Activated CD4-positive, alpha-beta T cell treated with anti-CD3 and anti-CD28 coated beads, Interleukin-2, amount 10 ng/mL, durations not matched to agents 24 days and 14 days (primary cell): ENCODE measurements at regions not wholly inside any gene's neighbourhood (a gene's known extent, or its start where the extent isn't known, plus 50 kb on each side); places are given as distances from the start of the nearest gene placed in this dataset.

Source experiments
- DNase-seq: peaks from one replicate; pipeline ENCODE4 v3.0.0; 2022
- H3K27ac Mint-ChIP-seq: one replicate; pipeline ENCODE4 v1.8.0; 2022; ENCODE audit warnings: mild to moderate bottlenecking, mixed read lengths
- H3K27me3 Mint-ChIP-seq: one replicate; pipeline ENCODE4 v1.8.0; 2022; ENCODE audit warnings: mixed read lengths
- H3K36me3 Mint-ChIP-seq: one replicate; pipeline ENCODE4 v1.8.0; 2022; ENCODE audit warnings: low read depth, mild to moderate bottlenecking, mixed read lengths
- H3K4me1 Mint-ChIP-seq: one replicate; pipeline ENCODE4 v1.8.0; 2021; ENCODE audit warnings: mixed read lengths
- H3K4me3 Mint-ChIP-seq: one replicate; pipeline ENCODE4 v1.8.0; 2022; ENCODE audit warnings: mild to moderate bottlenecking, moderate library complexity, mixed read lengths
- H3K9me3 Mint-ChIP-seq: one replicate; pipeline ENCODE4 v1.8.0; 2021; ENCODE audit warnings: mixed read lengths
- intact Hi-C: fragments of 100-400 bp; cut with micrococcal nuclease; formaldehyde crosslinking; loops from one replicate; pipeline ENCODE4 v1.15.1; 2023

DNA sequence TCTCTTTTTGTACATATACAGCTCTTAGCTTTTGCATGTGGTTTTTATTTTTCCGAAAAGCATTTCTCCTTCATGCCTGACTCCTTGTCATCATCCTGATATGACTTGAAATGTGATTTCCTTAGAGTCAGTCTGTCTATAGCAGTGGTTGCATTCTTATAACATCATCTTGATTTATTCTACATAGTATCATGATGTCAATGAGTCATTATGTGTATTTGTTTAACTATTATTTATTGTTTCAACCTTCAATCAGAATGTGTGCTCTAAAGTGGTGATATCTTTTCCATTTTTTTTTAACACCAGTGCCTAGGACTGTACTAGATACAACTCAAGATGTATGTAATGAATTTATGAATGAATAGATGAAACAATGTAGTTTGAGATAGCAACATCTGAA is 354.9 kb upstream of the CDH8 start:
- Mint-ChIP-seq H3K27me3 (no peaks in the 10 kb centered on the region), H3K4me1 (no peaks in the 10 kb centered on the region), H3K27ac (no peak overlapping the region), H3K4me3 (no peak overlapping the region), H3K9me3 (peaks cover 18% of the 10 kb centered on the region), H3K36me3 (no peaks in the 10 kb centered on the region)
- intact Hi-C loops, result no loop called here
- DNase-seq, result no peak

GRCh38 chr16:62390214-62390613 is 354.0 kb upstream of the CDH8 start:
- no peaks in the 10 kb centered on the region for H3K36me3 Mint-ChIP-seq
- intact Hi-C loops, result no loop called here
- H3K9me3 Mint-ChIP-seq, result peaks cover 18% of the 10 kb centered on the region
- no peak overlapping the region for H3K27ac Mint-ChIP-seq
- DNase-seq, result no peak
- H3K4me1 Mint-ChIP-seq, result no peaks in the 10 kb centered on the region
- H3K27me3 Mint-ChIP-seq, result no peaks in the 10 kb centered on the region
- no peak overlapping the region for H3K4me3 Mint-ChIP-seq

DNA sequence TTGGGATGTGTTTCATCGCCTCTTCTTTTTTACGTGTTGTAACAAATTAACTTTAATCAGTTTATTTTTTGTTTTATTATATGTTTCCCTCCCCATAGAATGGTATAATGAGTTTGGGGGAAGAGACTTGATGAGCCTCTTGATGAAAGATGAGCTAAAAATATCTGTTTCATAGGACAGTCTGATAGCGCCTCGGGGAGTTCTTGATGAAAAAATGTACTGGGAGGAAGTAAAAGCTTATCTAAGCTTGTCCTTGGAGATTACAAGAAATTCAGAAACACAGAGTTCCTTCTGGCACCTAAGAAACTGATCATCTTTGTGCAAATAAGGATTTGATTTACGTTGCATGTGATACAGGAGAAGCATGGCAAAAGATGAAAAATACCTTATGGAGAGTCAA is 350.2 kb upstream of the CDH8 start:
- Mint-ChIP-seq H3K4me3 (no peak overlapping the region), H3K9me3 (peaks cover 15% of the 10 kb centered on the region), H3K4me1 (no peaks in the 10 kb centered on the region), H3K36me3 (no peaks in the 10 kb centered on the region), H3K27ac (no peak overlapping the region), H3K27me3 (no peaks in the 10 kb centered on the region)
- intact Hi-C loops, result no loop called here
- no peak for DNase-seq

GRCh38 chr16:62383941-62384340 is 347.7 kb upstream of the CDH8 start:
- H3K27ac Mint-ChIP-seq, result no peak overlapping the region
- no peaks in the 10 kb centered on the region for H3K4me1 Mint-ChIP-seq
- peaks cover 7% of the 10 kb centered on the region for H3K9me3 Mint-ChIP-seq
- H3K4me3 Mint-ChIP-seq, result no peak overlapping the region
- DNase-seq, result no peak
- H3K27me3 Mint-ChIP-seq, result no peaks in the 10 kb centered on the region
- H3K36me3 Mint-ChIP-seq, result no peaks in the 10 kb centered on the region
- intact Hi-C loops, result no loop called here

DNA sequence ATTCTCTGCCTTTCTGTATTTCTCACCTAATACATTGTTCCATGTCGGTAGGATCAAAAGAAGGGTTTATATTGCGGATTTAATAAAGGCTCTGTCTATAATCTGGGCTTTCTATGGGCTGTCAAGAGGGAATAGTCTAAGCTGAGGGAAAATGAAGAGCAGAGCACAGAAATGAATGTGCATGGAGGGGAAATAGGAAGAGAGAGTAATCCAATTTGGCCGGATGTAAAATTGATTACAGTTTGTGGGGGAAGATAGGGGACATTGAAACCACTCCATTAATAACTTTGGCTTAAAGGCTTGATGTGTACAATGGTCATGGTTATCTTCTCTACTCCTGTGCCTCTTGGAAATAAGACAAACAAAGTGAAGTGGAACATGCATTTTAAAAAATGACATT is 334.2 kb upstream of the CDH8 start:
- intact Hi-C loops, result no loop called here
- no peaks in the 10 kb centered on the region for H3K36me3 Mint-ChIP-seq
- H3K9me3 Mint-ChIP-seq, result peaks cover 6% of the 10 kb centered on the region

GRCh38 chr16:62363501-62363900 is 327.3 kb upstream of the CDH8 start:
- Mint-ChIP-seq H3K36me3 (no peaks in the 10 kb centered on the region), H3K4me3 (no peak overlapping the region), H3K4me1 (no peaks in the 10 kb centered on the region), H3K9me3 (no peaks in the 10 kb centered on the region), H3K27me3 (no peaks in the 10 kb centered on the region), H3K27ac (no peak overlapping the region)
- DNase-seq, result no peak
- intact Hi-C loops, result no loop called here

More for the DNA sequence above, 334.2 kb upstream of the CDH8 start:
- no peak overlapping the region for H3K27ac Mint-ChIP-seq
- no peak for DNase-seq
- no peak overlapping the region for H3K4me3 Mint-ChIP-seq
- H3K27me3 Mint-ChIP-seq, result no peaks in the 10 kb centered on the region
- H3K4me1 Mint-ChIP-seq, result no peaks in the 10 kb centered on the region

- H3K27ac Mint-ChIP-seq, result no peak overlapping the region
- H3K27me3 Mint-ChIP-seq, result no peaks in the 10 kb centered on the region
- DNase-seq, result no peak
- H3K9me3 Mint-ChIP-seq, result peaks cover 3% of the 10 kb centered on the region
- intact Hi-C loops, result no loop called here
- no peak overlapping the region for H3K4me3 Mint-ChIP-seq
- no peaks in the 10 kb centered on the region for H3K36me3 Mint-ChIP-seq
- no peaks in the 10 kb centered on the region for H3K4me1 Mint-ChIP-seq
Observed at GRCh38 chr16:62353355-62353754, 317.1 kb upstream of the CDH8 start.

DNA sequence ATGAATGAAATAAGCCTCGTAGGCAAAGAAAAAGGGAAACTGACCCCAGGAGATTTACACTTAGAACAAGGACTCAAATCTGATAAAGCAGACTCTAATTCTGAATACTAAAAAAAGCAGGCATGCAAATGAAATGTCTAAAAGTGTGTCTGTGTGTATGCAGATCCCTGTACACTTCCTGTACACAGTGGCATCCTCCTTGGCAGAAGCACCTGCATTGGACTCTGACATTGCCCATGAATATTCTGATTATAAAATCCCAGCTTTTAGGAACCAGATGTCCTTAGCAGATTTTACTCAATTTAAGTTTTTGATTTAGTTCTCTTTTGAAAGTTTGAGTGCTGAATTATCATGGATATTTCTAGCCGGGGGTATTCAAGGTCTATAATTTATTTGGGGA is 306.0 kb upstream of the CDH8 start:
- Mint-ChIP-seq H3K27me3 (no peaks in the 10 kb centered on the region), H3K27ac (no peak overlapping the region), H3K36me3 (no peaks in the 10 kb centered on the region), H3K4me3 (no peak overlapping the region), H3K4me1 (no peaks in the 10 kb centered on the region), H3K9me3 (peaks cover 7% of the 10 kb centered on the region)
- intact Hi-C loops, result no loop called here
- no peak for DNase-seq

GRCh38 chr16:62335356-62335755 is 299.1 kb upstream of the CDH8 start:
- DNase-seq, result no peak
- H3K9me3 Mint-ChIP-seq, result peaks cover 8% of the 10 kb centered on the region
- H3K27ac Mint-ChIP-seq, result no peak overlapping the region
- intact Hi-C loops, result no loop called here
- H3K27me3 Mint-ChIP-seq, result no peaks in the 10 kb centered on the region
- H3K4me1 Mint-ChIP-seq, result no peaks in the 10 kb centered on the region
- H3K4me3 Mint-ChIP-seq, result no peak overlapping the region
- H3K36me3 Mint-ChIP-seq, result no peaks in the 10 kb centered on the region

- H3K36me3 Mint-ChIP-seq, result no peaks in the 10 kb centered on the region
- intact Hi-C loops, result no loop called here
Observed at GRCh38 chr16:62321606-62322005, 285.4 kb upstream of the CDH8 start.

DNA sequence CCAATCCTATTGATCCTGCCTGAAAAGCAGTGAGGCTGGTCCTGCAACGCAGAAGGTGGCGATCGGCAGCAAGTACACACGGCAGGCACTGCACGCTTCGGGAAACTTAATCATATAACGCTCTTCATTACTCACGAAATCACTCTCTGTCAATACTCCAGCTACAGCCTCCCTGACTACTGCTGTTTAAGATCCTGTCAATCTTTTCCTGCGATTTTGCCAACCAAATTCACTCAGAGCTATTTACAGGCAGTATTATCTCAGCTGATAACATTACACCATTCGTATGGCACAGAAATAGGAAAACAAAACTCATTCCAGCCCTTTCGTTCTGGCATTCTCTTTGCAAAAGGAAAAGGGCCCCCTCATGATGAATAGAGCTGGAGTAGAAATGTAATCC is 262.4 kb upstream of the CDH8 start:
- H3K4me1 Mint-ChIP-seq, result no peaks in the 10 kb centered on the region
- no peaks in the 10 kb centered on the region for H3K27me3 Mint-ChIP-seq
- H3K9me3 Mint-ChIP-seq, result peaks cover 20% of the 10 kb centered on the region
- no peaks in the 10 kb centered on the region for H3K36me3 Mint-ChIP-seq
- intact Hi-C loops, result no loop called here
- DNase-seq, result no peak
- no peak overlapping the region for H3K27ac Mint-ChIP-seq
- no peak overlapping the region for H3K4me3 Mint-ChIP-seq

More at GRCh38 chr16:62321606-62322005, 285.4 kb upstream of the CDH8 start:
- no peaks in the 10 kb centered on the region for H3K4me1 Mint-ChIP-seq
- DNase-seq, result no peak
- H3K27me3 Mint-ChIP-seq, result no peaks in the 10 kb centered on the region
- H3K27ac Mint-ChIP-seq, result no peak overlapping the region
- no peak overlapping the region for H3K4me3 Mint-ChIP-seq
- peaks cover 5% of the 10 kb centered on the region for H3K9me3 Mint-ChIP-seq

GRCh38 chr16:62294213-62294972 is 258.2 kb upstream of the CDH8 start:
- no peak for DNase-seq
- H3K4me1 Mint-ChIP-seq, result no peaks in the 10 kb centered on the region
- no peak overlapping the region for H3K4me3 Mint-ChIP-seq
- no peaks in the 10 kb centered on the region for H3K36me3 Mint-ChIP-seq
- H3K27me3 Mint-ChIP-seq, result no peaks in the 10 kb centered on the region
- H3K27ac Mint-ChIP-seq, result no peak overlapping the region
- intact Hi-C loops, result no loop called here
- H3K9me3 Mint-ChIP-seq, result peaks cover 13% of the 10 kb centered on the region

DNA sequence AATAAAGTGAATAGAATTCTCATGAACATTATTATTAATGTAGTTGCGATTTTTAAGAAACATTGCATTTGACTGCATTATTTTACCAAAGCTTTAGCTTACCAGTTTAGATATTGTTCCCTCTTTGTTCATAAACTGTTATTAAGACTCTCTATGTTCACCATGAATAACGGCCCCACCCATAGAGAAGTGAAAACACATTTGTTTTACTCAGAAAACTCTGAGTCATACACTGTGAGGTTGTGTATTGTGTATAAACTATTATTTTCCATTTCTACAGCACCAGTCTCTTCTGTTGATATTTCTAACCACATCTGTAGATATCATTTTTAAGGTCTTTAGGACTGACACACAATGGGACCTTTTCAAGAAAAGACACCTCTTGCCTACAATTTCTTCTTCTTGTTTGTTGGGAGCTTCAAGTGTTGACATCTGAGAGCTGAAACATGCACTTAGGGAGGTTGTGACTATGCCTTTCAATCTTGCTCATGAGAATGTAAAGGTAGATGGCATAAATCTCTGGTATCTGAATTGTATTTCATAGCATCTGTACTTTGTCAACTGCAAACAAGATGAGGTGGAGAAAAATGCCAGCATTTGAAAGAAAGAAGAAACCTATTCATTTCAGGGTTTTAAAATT is 252.9 kb upstream of the CDH8 start:
- H3K4me1 Mint-ChIP-seq, result no peaks in the 10 kb centered on the region
- H3K4me3 Mint-ChIP-seq, result no peak overlapping the region
- H3K9me3 Mint-ChIP-seq, result no peaks in the 10 kb centered on the region
- no peaks in the 10 kb centered on the region for H3K36me3 Mint-ChIP-seq
- DNase-seq, result no peak
- no peak overlapping the region for H3K27ac Mint-ChIP-seq
- intact Hi-C loops, result no loop called here
- H3K27me3 Mint-ChIP-seq, result no peaks in the 10 kb centered on the region

GRCh38 chr16:62280506-62280905 is 244.3 kb upstream of the CDH8 start:
- Mint-ChIP-seq H3K36me3 (no peaks in the 10 kb centered on the region), H3K9me3 (peaks cover 3% of the 10 kb centered on the region), H3K4me3 (no peak overlapping the region), H3K27me3 (no peaks in the 10 kb centered on the region), H3K27ac (no peak overlapping the region), H3K4me1 (no peaks in the 10 kb centered on the region)
- intact Hi-C loops, result no loop called here
- DNase-seq, result no peak

DNA sequence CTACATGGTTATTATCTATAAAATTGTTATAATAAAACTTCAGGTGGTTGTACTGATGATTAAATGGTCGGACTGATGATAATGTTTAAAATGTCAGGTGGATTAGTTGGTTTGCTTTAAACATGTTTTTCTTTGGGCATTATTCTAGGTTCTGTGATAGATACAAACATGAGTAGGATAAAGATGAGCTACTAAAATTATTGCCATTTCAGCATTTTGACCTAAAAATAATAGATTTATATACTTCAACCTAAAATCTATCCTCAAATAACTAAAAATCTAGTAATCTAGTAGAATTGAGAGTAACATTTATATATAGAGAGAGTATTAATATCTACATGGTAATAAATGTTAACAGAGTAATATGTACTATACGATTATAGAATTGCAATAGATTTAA is 241.7 kb upstream of the CDH8 start:
- Mint-ChIP-seq H3K9me3 (peaks cover 3% of the 10 kb centered on the region), H3K27me3 (no peaks in the 10 kb centered on the region), H3K36me3 (no peaks in the 10 kb centered on the region), H3K4me3 (no peak overlapping the region), H3K4me1 (no peaks in the 10 kb centered on the region), H3K27ac (no peak overlapping the region)
- DNase-seq, result no peak
- intact Hi-C loops, result no loop called here
